NT2/D1 (cell line): ENCODE measurements at regions not wholly inside any gene's neighbourhood (a gene's known extent, or its start where the extent isn't known, plus 50 kb on each side); places are given as distances from the start of the nearest gene placed in this dataset.

Experiments used
- YY1 ChIP-seq: IDR thresholded peaks from 2 replicates; pipeline ENCODE4 v1.6.1; 2011; ENCODE audit not compliant: insufficient read length, insufficient read depth
- ZNF274 ChIP-seq: IDR thresholded peaks from 2 replicates; pipeline ENCODE4 v1.6.1; 2011; ENCODE audit warnings: mild to moderate bottlenecking, low read depth, low read length

DNA sequence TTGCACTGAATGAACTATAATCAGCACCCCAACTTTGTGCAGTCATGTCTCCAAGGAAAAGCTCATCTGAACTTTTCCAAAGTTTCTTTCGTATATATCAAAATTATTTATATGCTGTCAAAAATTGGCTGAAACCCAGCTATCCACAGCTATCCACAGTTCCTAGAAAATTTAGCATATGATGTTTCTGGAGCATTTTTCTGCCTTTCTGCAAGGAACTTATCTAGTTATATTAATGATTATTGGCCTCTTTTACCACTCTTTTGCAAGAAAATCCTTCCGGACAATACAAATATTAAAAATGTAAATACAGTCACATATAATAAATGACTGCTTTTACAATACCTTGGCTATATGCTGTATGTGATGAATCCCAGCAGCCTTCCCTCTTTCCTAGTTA, 270.2 kb downstream of the TMEM167A start:
- TF ChIP-seq YY1, result no peak
- no peak for TF ChIP-seq ZNF274
